ENCODE measurements at regions not wholly inside any gene's neighbourhood (a gene's known extent, or its start where the extent isn't known, plus 50 kb on each side); places are given as distances from the start of the nearest gene placed in this dataset.

- TF ChIP-seq, protein P1, sequence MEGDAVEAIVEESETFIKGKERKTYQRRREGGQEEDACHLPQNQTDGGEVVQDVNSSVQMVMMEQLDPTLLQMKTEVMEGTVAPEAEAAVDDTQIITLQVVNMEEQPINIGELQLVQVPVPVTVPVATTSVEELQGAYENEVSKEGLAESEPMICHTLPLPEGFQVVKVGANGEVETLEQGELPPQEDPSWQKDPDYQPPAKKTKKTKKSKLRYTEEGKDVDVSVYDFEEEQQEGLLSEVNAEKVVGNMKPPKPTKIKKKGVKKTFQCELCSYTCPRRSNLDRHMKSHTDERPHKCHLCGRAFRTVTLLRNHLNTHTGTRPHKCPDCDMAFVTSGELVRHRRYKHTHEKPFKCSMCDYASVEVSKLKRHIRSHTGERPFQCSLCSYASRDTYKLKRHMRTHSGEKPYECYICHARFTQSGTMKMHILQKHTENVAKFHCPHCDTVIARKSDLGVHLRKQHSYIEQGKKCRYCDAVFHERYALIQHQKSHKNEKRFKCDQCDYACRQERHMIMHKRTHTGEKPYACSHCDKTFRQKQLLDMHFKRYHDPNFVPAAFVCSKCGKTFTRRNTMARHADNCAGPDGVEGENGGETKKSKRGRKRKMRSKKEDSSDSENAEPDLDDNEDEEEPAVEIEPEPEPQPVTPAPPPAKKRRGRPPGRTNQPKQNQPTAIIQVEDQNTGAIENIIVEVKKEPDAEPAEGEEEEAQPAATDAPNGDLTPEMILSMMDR (IDR thresholded peaks at IDR 0.05; ENCODE audit: low read length, missing control alignments), result no peak
- no peak overlapping the region for H3K4me3 ChIP-seq (replicated peaks; ENCODE audit: low read depth, low read length)
- DNase-seq (ENCODE audit: low read depth), result peak; percentile 7
Measured at GRCh38 chr11:25992294-25992693, 339.6 kb upstream of the ANO3 start.

DNA sequence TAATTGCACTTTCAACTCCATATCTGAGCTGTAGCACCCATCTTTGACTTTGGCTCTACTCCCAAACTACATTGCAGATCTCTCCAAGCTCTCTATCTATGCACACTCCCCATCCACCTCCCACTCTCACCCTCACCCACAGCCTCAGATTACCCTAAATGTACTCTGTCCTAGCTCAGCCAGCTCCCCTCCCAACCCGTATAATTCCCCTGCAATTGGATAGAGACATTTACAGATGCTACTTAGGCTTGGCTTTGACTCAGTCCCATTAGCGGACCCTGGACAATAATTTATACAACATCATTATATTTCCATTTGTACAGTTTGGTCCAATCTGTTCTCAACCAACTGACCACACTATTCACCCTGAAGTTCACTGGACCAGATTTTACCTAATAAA is 338.9 kb upstream of the ANO3 start:
- H3K4me3 ChIP-seq (replicated peaks; ENCODE audit: low read depth, low read length), result no peak overlapping the region
- no peak for DNase-seq (ENCODE audit: low read depth)
- TF ChIP-seq, protein P1 (IDR thresholded peaks at IDR 0.05; ENCODE audit: low read length, missing control alignments), result no peak

DNA sequence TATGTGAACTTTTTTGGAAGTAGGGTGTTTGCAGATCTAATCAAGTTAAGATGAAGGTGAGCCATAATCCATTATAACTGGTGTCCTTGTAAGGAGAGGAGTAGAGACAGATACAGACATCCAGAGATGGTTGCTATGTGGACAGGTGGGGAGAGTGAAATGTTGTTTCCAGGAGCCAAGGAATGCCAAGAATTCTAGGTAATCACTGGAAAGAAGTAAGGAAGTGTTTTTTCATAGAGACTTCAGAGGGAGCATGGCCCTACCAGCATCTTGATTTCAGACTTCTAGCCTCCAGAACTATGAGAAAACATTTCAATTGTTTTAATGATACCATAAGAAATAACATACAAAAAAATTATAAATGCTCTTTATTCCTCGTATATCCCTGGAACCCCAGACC is 320.5 kb upstream of the ANO3 start:
- TF ChIP-seq, protein P1 (IDR thresholded peaks at IDR 0.05; ENCODE audit: low read length, missing control alignments), result no peak
- DNase-seq (ENCODE audit: low read depth), result no peak
- H3K4me3 ChIP-seq (replicated peaks; ENCODE audit: low read depth, low read length), result no peak overlapping the region

GRCh38 chr11:26014456-26015115 is 317.3 kb upstream of the ANO3 start:
- no peak for DNase-seq (ENCODE audit: low read depth)
- TF ChIP-seq, protein P1 (IDR thresholded peaks at IDR 0.05; ENCODE audit: low read length, missing control alignments), result no peak
- H3K4me3 ChIP-seq (replicated peaks; ENCODE audit: low read depth, low read length), result no peak overlapping the region

- DNase-seq (ENCODE audit: low read depth), result no peak
- TF ChIP-seq, protein P1 (IDR thresholded peaks at IDR 0.05; ENCODE audit: low read length, missing control alignments), result no peak
Measured at GRCh38 chr11:26017322-26017860, 314.5 kb upstream of the ANO3 start.

DNA sequence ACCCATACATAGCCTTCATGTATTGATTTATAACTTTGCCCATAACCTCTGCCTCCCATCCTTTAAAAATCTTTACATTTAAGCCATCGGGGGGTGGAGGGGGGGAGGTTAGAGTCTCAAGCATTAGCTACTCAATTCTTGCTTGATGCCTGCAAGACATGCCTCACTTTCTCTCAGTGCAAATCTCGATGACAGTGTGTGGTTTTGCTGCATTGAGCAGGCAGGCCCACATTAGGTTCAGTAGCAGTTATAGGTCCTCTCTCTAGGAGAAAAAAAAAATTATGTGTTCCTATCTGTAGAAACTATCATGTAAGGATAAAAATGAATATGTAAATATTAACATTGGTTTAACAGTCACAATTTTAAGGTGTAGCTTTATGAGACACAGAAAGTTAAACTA is 314.0 kb upstream of the ANO3 start:
- TF ChIP-seq, protein P1 (IDR thresholded peaks at IDR 0.05; ENCODE audit: low read length, missing control alignments), result no peak
- DNase-seq (ENCODE audit: low read depth), result no peak

More at GRCh38 chr11:26017322-26017860, 314.5 kb upstream of the ANO3 start:
- H3K4me3 ChIP-seq (replicated peaks; ENCODE audit: low read depth, low read length), result no peak overlapping the region

DNA sequence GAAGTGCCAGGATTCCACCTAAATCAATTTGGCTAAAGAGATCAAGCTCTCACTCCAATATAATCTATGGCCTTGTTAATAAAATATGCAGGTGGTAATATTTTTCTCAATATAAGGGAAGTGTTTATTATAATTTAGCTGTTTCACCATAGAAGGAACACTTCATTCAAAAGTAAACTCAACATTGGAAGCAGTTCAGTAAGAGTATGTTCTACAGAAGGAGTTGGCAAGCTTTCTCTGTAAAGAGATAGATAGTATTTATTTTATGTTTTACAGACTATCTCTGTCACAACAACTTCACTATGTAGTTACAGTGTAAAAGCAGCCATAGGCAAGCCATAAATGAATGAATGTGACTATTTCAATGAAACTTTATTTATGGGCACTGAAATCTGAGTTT is 313.6 kb upstream of the ANO3 start:
- TF ChIP-seq, protein P1 (IDR thresholded peaks at IDR 0.05; ENCODE audit: low read length, missing control alignments), result no peak
- no peak overlapping the region for H3K4me3 ChIP-seq (replicated peaks; ENCODE audit: low read depth, low read length)
- no peak for DNase-seq (ENCODE audit: low read depth)

More for the DNA sequence above, 314.0 kb upstream of the ANO3 start:
- H3K4me3 ChIP-seq (replicated peaks; ENCODE audit: low read depth, low read length), result no peak overlapping the region

Data from fibroblast of pulmonary artery (primary cell).